ENCODE measurements at regions not wholly inside any gene's neighbourhood (a gene's known extent, or its start where the extent isn't known, plus 50 kb on each side); places are given as distances from the start of the nearest gene placed in this dataset.
A peak's percentile ranks its signal among the peaks of the same experiment; 100 is the strongest.

- peaks cover 28% of the 10 kb centered on the region for H3K9me3 Mint-ChIP-seq (ENCODE audit: unreplicated experiment)
- POLR2A ChIA-PET = no interaction called here
- Histone ChIP-seq H3K36me3 (ENCODE audit: control insufficient read depth, insufficient read depth, low read length) (no peaks in the 10 kb centered on the region), H3K4me1 (peaks cover 22% of the 10 kb centered on the region), H3K9me3 (peaks cover 22% of the 10 kb centered on the region), H3K27me3 (replicated peaks; ENCODE audit: control insufficient read depth, insufficient read depth, low read length) (no peaks in the 10 kb centered on the region), H3K4me3 (ENCODE audit: low read depth, low read length) (no peak overlapping the region)
- H3K27ac Mint-ChIP-seq (ENCODE audit: unreplicated experiment) = peak overlapping the region; percentile 1
- CTCF ChIA-PET = no interaction called here
- H3K4me1 Mint-ChIP-seq (ENCODE audit: low read depth, unreplicated experiment) = no peaks in the 10 kb centered on the region
- no peak overlapping the region for H3K4me3 Mint-ChIP-seq (ENCODE audit: unreplicated experiment)
- H3K36me3 Mint-ChIP-seq (ENCODE audit: insufficient read depth, unreplicated experiment) = no peaks in the 10 kb centered on the region
- intact Hi-C loops (cut with micrococcal nuclease; ENCODE audit: unreplicated experiment) = loop anchor here (10.0 kb wide), 1 partner anchor 97 kb away; no protein-coding TSS in a partner anchor
- DNase-seq = peak; percentile 34 to 55
- TF ChIP-seq CTCF (IDR thresholded peaks at IDR 0.05; ENCODE audit: insufficient read depth in 1 of 2, low read depth in 1 of 2, low read length in 1 of 2, severe bottlenecking in 1 of 2, unreplicated experiment in 1 of 2) = no peak
- H3K27me3 Mint-ChIP-seq (ENCODE audit: insufficient read depth, unreplicated experiment) = no peaks in the 10 kb centered on the region
- BruUV-seq (replicated peaks) = no TSS peak
Observed at GRCh38 chr16:25371342-25371741, 113.7 kb upstream of the ZKSCAN2 start.

GRCh38 chr16:25370541-25370940 lies 112.9 kb upstream of the ZKSCAN2 start:
- no peak for DNase-seq
- H3K9me3 Mint-ChIP-seq (ENCODE audit: unreplicated experiment) = peaks cover 28% of the 10 kb centered on the region
- no peaks in the 10 kb centered on the region for H3K27me3 ChIP-seq (replicated peaks; ENCODE audit: control insufficient read depth, insufficient read depth, low read length)
- H3K4me1 ChIP-seq = peaks cover 22% of the 10 kb centered on the region
- ChIA-PET CTCF (no interaction called here), POLR2A (no interaction called here)
- peak overlapping the region; percentile 1 for H3K27ac Mint-ChIP-seq (ENCODE audit: unreplicated experiment)
- H3K9me3 ChIP-seq = peaks cover 22% of the 10 kb centered on the region
- H3K27me3 Mint-ChIP-seq (ENCODE audit: insufficient read depth, unreplicated experiment) = no peaks in the 10 kb centered on the region
- no peaks in the 10 kb centered on the region for H3K4me1 Mint-ChIP-seq (ENCODE audit: low read depth, unreplicated experiment)
- intact Hi-C loops (cut with micrococcal nuclease; ENCODE audit: unreplicated experiment) = loop anchor here (10.0 kb wide), 1 partner anchor 96 kb away; no protein-coding TSS in a partner anchor
- H3K36me3 Mint-ChIP-seq (ENCODE audit: insufficient read depth, unreplicated experiment) = no peaks in the 10 kb centered on the region
- no peak overlapping the region for H3K4me3 Mint-ChIP-seq (ENCODE audit: unreplicated experiment)
- H3K4me3 ChIP-seq (ENCODE audit: low read depth, low read length) = no peak overlapping the region
- no peak for TF ChIP-seq CTCF (IDR thresholded peaks at IDR 0.05; ENCODE audit: insufficient read depth in 1 of 2, low read depth in 1 of 2, low read length in 1 of 2, severe bottlenecking in 1 of 2, unreplicated experiment in 1 of 2)
- H3K36me3 ChIP-seq (ENCODE audit: control insufficient read depth, insufficient read depth, low read length) = no peaks in the 10 kb centered on the region
- no TSS peak for BruUV-seq (replicated peaks)

- BruUV-seq (replicated peaks) = no TSS peak
- Histone ChIP-seq H3K9me3 (peaks cover 16% of the 10 kb centered on the region; the same call in 1 of the 2 replicates), H3K4me3 (ENCODE audit: low read depth, low read length) (no peak overlapping the region), H3K4me1 (peaks cover 15% of the 10 kb centered on the region), H3K27me3 (replicated peaks; ENCODE audit: control insufficient read depth, insufficient read depth, low read length) (no peaks in the 10 kb centered on the region), H3K36me3 (ENCODE audit: control insufficient read depth, insufficient read depth, low read length) (no peaks in the 10 kb centered on the region)
- intact Hi-C loops (cut with micrococcal nuclease; ENCODE audit: unreplicated experiment) = no loop called here
- ChIA-PET CTCF (no interaction called here), POLR2A (no interaction called here)
- Mint-ChIP-seq H3K4me3 (ENCODE audit: unreplicated experiment) (no peak overlapping the region), H3K4me1 (ENCODE audit: low read depth, unreplicated experiment) (no peaks in the 10 kb centered on the region), H3K27me3 (ENCODE audit: insufficient read depth, unreplicated experiment) (no peaks in the 10 kb centered on the region), H3K36me3 (ENCODE audit: insufficient read depth, unreplicated experiment) (no peaks in the 10 kb centered on the region), H3K9me3 (ENCODE audit: unreplicated experiment) (peaks cover 11% of the 10 kb centered on the region), H3K27ac (ENCODE audit: unreplicated experiment) (no peak overlapping the region)
- DNase-seq = no peak
- no peak for TF ChIP-seq CTCF (IDR thresholded peaks at IDR 0.05; ENCODE audit: insufficient read depth in 1 of 2, low read depth in 1 of 2, low read length in 1 of 2, severe bottlenecking in 1 of 2, unreplicated experiment in 1 of 2)
Observed at GRCh38 chr16:25367773-25368524, 110.3 kb upstream of the ZKSCAN2 start.

Data from Caco-2 (cell line).